LNCAP (cell line): ENCODE measurements at regions not wholly inside any gene's neighbourhood (a gene's known extent, or its start where the extent isn't known, plus 50 kb on each side); places are given as distances from the start of the nearest gene placed in this dataset.

Experiments
- TF ChIP-seq, protein P1 (sequence below): fragments of 450-650 bp; IDR thresholded peaks from 2 replicates; pipeline ENCODE4 v1.5.1; 2017; ENCODE audit warnings: mild to moderate bottlenecking

DNA sequence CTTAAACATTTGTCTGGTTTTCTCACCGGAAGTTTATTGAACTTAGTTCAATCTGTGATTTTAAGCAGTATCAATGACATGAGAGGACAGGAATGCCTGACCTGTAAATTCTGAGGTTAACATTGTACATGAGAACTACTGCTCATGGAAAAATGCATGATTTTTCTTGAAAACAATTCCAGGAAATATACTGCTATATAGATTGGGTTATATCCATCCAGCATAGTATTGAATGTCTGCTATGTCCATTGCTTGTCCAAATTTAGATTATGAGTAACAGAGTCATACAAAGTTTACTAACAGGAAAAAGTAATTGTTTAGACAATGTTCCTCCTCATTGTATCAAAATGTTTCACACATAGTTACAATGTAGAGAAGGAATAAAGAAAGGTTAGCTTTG is 606.8 kb downstream of the DACH1 start:
- TF ChIP-seq, protein P1, sequence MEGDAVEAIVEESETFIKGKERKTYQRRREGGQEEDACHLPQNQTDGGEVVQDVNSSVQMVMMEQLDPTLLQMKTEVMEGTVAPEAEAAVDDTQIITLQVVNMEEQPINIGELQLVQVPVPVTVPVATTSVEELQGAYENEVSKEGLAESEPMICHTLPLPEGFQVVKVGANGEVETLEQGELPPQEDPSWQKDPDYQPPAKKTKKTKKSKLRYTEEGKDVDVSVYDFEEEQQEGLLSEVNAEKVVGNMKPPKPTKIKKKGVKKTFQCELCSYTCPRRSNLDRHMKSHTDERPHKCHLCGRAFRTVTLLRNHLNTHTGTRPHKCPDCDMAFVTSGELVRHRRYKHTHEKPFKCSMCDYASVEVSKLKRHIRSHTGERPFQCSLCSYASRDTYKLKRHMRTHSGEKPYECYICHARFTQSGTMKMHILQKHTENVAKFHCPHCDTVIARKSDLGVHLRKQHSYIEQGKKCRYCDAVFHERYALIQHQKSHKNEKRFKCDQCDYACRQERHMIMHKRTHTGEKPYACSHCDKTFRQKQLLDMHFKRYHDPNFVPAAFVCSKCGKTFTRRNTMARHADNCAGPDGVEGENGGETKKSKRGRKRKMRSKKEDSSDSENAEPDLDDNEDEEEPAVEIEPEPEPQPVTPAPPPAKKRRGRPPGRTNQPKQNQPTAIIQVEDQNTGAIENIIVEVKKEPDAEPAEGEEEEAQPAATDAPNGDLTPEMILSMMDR, result no peak

DNA sequence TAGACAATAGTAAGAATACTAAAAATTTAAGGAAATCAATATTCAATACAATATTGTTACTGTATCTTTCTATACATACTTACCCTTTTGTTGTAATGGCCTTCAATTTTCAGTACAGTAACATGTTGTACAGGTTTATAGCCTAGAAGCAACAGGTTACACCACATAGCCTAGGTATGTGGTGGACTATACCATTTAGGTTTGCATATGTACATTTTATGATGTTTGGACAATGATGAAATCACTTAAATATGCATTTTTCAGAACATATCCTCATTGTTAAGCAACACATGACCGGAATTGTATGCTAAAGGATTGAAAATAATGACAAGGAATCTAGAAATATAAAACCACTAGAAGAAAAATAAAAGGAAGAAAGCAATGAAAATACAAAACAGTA is 611.4 kb downstream of the DACH1 start:
- TF ChIP-seq, protein P1, result no peak

GRCh38 chr13:71254384-71254783 is 612.6 kb downstream of the DACH1 start:
- TF ChIP-seq, protein P1, result no peak

- TF ChIP-seq, protein P1, result no peak
These were observed 614.8 kb downstream of the DACH1 start for GRCh38 chr13:71252184-71252704.

DNA sequence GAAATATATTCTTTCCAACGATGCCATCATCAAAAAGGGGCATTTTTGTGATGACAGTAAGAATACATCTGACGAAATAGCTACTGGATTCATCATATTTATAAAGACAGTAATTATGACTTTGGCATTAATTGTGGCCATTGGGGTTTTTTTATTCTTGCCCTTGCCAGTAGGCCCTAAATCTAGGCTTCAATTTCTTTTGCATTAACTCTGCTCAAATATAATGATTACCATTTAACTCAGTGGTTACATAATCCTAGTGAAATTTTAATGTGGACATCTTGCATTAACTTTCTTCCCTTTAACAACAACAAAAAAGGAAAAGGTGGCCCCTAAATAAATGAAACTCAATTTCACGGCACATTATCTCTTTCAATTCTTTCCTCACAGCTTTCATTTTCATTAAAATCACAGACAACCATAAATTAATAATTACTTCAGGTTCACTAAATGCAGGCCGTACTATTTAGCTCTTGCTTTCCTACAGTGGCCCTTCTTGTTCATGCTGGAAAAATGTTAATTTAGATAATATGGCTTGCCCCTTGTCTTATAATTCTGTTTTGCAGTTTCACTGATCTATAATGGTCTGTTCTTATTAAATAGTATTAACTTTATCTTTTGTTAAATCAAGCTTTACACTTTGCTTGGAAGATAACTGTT is 615.6 kb downstream of the DACH1 start:
- TF ChIP-seq, protein P1, result no peak

- TF ChIP-seq, protein P1, result no peak
These were observed 618.0 kb downstream of the DACH1 start for GRCh38 chr13:71249011-71249410.

DNA sequence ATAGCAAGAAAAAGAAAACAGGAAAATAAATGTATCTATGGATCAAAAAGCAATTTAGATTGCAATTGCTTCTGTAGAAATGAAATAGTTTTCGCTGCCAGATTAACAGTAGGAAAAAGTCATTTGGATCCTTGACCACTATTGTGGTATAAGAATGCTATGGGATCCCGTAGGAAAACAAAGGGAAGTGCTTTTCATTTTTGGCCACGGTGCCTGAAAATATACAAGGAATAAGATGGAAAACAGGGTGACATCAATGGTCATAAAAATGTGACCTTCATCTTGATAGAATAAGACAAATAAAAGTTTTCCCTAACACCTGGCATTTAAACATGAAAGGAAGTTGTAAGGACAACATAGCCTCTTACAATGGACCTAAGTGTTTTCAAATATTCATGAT is 622.8 kb downstream of the DACH1 start:
- TF ChIP-seq, protein P1, result no peak

- TF ChIP-seq, protein P1, result no peak
These were observed 624.8 kb downstream of the DACH1 start for GRCh38 chr13:71242201-71242600.
